OCI-LY3 (cell line): ENCODE measurements at regions not wholly inside any gene's neighbourhood (a gene's known extent, or its start where the extent isn't known, plus 50 kb on each side); places are given as distances from the start of the nearest gene placed in this dataset.

Source experiments
- H2AFZ ChIP-seq: fragments of 200-600, 300-600 bp; shearing (Covaris generic); 2 replicates; pipeline ENCODE4 v1.6.0; 2014; ENCODE audit warnings: antibody characterized with exemption, low read depth, low read length
- H3K27ac ChIP-seq: fragments of 200-600, 300-600 bp; sonication (generic); 2 replicates; pipeline ENCODE4 v1.5.1; 2014; ENCODE audit warnings: mild to moderate bottlenecking, low read length, moderate library complexity, mixed read lengths
- H3K27me3 ChIP-seq: fragments of 200-600, 300-600 bp; sonication (generic); 2 replicates; pipeline ENCODE4 v1.6.1; 2014; ENCODE audit warnings: low read depth, low read length, mixed read lengths
- H3K36me3 ChIP-seq: fragments of 200-600, 300-600 bp; sonication (generic); replicated peaks from 2 replicates; pipeline ENCODE3; 2014; ENCODE audit warnings: low read depth, low read length, mixed read lengths
- H3K4me1 ChIP-seq: fragments of 300-600, 200-600 bp; sonication (generic); 2 replicates; pipeline ENCODE4 v1.6.1; 2014; ENCODE audit warnings: low read length, mixed read lengths
- H3K4me2 ChIP-seq: fragments of 200-600, 300-600 bp; sonication (generic); 2 replicates; pipeline ENCODE4 v1.6.1; 2014; ENCODE audit warnings: low read length, mixed read lengths
- H3K4me3 ChIP-seq: fragments of 300-600, 200-600 bp; sonication (generic); 2 replicates; pipeline ENCODE4 v1.5.1; 2014; ENCODE audit warnings: antibody characterized with exemption, mild to moderate bottlenecking, low read length, moderate library complexity
- H3K79me2 ChIP-seq: fragments of 300-600, 200-600 bp; shearing (Covaris generic); 2 replicates; pipeline ENCODE4 v1.6.1; 2014; ENCODE audit warnings: mild to moderate bottlenecking, low read length, mixed read lengths
- H3K9ac ChIP-seq: fragments of 300-600, 200-600 bp; shearing (Covaris generic); 2 replicates; pipeline ENCODE4 v1.6.0; 2014; ENCODE audit warnings: mild to moderate bottlenecking, low read length, moderate library complexity
- H3K9me3 ChIP-seq: fragments of 200-600, 300-600 bp; shearing (Covaris generic); 2 replicates; pipeline ENCODE4 v1.6.1; 2014; ENCODE audit warnings: low read length, mixed read lengths; ENCODE audit not compliant: insufficient read depth
- H4K20me1 ChIP-seq: fragments of 200-600, 300-600 bp; sonication (generic); 2 replicates; pipeline ENCODE4 v1.6.1; 2016; ENCODE audit warnings: low read length, mixed read lengths; ENCODE audit not compliant: insufficient read depth
- EZH2phosphoT487 ChIP-seq: fragments of 200-600 bp; shearing (Covaris generic); IDR thresholded peaks from 2 replicates; pipeline ENCODE4 v1.6.1; 2018; ENCODE audit warnings: antibody characterized with exemption, mixed run types, low read depth
- TF ChIP-seq, protein P1 (sequence below): fragments of 200-600, 300-600 bp; sonication (generic); IDR thresholded peaks from 2 replicates; pipeline ENCODE4 v1.5.1; 2014; ENCODE audit warnings: antibody characterized with exemption, low read length, low read depth

GRCh38 chrX:128439159-128439558, 387.0 kb upstream of the ACTRT1 start:
- Histone ChIP-seq H3K36me3 (no peaks in the 10 kb centered on the region), H3K4me1 (no peaks in the 10 kb centered on the region), H2AFZ (no peak overlapping the region), H3K9ac (no peak overlapping the region), H3K9me3 (no peaks in the 10 kb centered on the region), H3K79me2 (no peaks in the 10 kb centered on the region), H3K27me3 (no peaks in the 10 kb centered on the region), H3K27ac (no peak overlapping the region), H3K4me3 (no peak overlapping the region), H3K4me2 (no peak overlapping the region), H4K20me1 (no peaks in the 10 kb centered on the region)
- TF ChIP-seq EZH2phosphoT487: no peak
- TF ChIP-seq, protein P1, sequence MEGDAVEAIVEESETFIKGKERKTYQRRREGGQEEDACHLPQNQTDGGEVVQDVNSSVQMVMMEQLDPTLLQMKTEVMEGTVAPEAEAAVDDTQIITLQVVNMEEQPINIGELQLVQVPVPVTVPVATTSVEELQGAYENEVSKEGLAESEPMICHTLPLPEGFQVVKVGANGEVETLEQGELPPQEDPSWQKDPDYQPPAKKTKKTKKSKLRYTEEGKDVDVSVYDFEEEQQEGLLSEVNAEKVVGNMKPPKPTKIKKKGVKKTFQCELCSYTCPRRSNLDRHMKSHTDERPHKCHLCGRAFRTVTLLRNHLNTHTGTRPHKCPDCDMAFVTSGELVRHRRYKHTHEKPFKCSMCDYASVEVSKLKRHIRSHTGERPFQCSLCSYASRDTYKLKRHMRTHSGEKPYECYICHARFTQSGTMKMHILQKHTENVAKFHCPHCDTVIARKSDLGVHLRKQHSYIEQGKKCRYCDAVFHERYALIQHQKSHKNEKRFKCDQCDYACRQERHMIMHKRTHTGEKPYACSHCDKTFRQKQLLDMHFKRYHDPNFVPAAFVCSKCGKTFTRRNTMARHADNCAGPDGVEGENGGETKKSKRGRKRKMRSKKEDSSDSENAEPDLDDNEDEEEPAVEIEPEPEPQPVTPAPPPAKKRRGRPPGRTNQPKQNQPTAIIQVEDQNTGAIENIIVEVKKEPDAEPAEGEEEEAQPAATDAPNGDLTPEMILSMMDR: no peak

DNA sequence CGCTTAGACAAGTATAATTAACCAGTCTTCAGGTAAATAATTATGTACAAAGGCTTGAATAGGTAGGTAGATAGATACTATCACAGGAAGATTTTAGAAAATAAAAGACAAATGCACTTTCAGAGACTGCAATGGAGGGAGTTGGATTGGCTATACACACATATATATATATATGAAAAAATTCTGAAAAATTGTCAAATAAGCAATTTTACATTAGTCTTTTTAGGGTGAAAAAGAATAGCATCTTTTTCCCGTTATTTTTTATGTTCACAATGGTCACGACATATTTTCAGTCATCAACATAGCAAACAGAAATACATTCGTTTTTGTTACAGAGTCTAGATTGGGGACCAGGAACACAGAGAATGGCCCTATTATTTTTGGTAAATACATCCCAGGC, 385.9 kb upstream of the ACTRT1 start:
- H2AFZ ChIP-seq: no peak overlapping the region
- H3K4me3 ChIP-seq: no peak overlapping the region
- H3K9me3 ChIP-seq: no peaks in the 10 kb centered on the region
- H3K79me2 ChIP-seq: no peaks in the 10 kb centered on the region
- TF ChIP-seq EZH2phosphoT487: no peak
- TF ChIP-seq, protein P1: no peak
- no peak overlapping the region for H3K4me2 ChIP-seq
- H3K4me1 ChIP-seq: no peaks in the 10 kb centered on the region
- H3K9ac ChIP-seq: no peak overlapping the region
- H3K27me3 ChIP-seq: no peaks in the 10 kb centered on the region
- H3K36me3 ChIP-seq: no peaks in the 10 kb centered on the region
- no peaks in the 10 kb centered on the region for H4K20me1 ChIP-seq
- H3K27ac ChIP-seq: no peak overlapping the region

DNA sequence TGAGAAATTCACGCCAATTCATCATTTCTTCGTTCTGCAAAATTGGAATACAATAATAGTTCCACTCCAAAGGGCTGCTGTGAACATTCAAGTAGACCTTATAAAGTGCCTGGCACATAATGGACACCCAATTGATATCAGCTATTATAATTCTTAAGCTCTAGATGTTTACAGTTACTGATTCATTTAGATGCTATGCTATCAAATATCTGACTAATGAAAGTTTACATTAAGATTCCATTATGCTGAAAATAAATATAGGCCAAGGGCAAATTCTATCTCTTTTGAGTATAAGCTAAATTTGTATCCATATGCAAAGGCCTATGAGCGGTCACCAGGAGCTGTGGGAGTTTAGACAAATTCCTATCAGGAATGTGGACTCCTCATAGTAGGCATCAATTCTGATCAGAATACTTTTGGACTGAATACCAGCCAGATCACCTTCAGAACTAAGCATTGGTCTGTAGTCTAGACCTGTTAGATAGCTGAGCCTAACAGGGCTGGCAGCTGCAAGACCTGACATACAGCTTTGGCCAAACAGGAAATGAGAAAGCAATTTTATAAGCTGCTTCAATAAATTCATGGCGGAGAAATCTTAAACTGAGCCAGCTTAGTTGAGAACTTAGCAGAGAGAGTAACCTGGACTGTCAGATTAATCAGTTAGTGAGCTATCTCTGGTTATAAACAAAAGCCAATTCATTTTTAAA, 384.3 kb upstream of the ACTRT1 start:
- no peaks in the 10 kb centered on the region for H4K20me1 ChIP-seq
- H3K4me3 ChIP-seq: no peak overlapping the region
- H3K9ac ChIP-seq: no peak overlapping the region
- no peak overlapping the region for H3K4me2 ChIP-seq
- H3K79me2 ChIP-seq: no peaks in the 10 kb centered on the region
- no peak overlapping the region for H2AFZ ChIP-seq
- TF ChIP-seq EZH2phosphoT487: no peak
- TF ChIP-seq, protein P1: no peak
- H3K27ac ChIP-seq: no peak overlapping the region
- no peaks in the 10 kb centered on the region for H3K27me3 ChIP-seq
- H3K36me3 ChIP-seq: no peaks in the 10 kb centered on the region
- H3K9me3 ChIP-seq: no peaks in the 10 kb centered on the region
- no peaks in the 10 kb centered on the region for H3K4me1 ChIP-seq

DNA sequence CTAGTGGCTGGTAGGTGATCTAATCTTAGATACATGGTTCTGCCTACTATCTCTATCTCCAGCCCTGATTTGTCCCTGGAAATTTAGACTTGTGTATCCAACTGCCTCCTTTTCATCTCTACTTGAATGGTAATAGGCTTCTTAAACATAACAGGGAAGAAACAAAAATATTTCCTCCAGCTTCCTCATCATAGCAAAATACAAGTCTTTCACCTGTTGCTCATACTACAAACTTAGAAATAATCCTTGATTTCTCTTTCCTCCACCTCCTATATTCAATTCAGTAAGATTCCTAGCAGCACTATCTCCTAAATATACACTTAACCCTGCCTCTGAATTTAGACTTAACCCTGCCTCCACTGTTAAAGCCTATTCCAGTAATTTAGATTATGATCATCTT, 373.3 kb upstream of the ACTRT1 start:
- Histone ChIP-seq H2AFZ (no peak overlapping the region), H4K20me1 (no peaks in the 10 kb centered on the region), H3K4me1 (no peaks in the 10 kb centered on the region), H3K4me2 (no peak overlapping the region), H3K27me3 (no peaks in the 10 kb centered on the region), H3K4me3 (no peak overlapping the region), H3K36me3 (no peaks in the 10 kb centered on the region), H3K27ac (no peak overlapping the region), H3K9ac (no peak overlapping the region), H3K79me2 (no peaks in the 10 kb centered on the region), H3K9me3 (no peaks in the 10 kb centered on the region)
- no peak for TF ChIP-seq EZH2phosphoT487
- TF ChIP-seq, protein P1: no peak
